H9 (cell line): ENCODE measurements at regions not wholly inside any gene's neighbourhood (a gene's known extent, or its start where the extent isn't known, plus 50 kb on each side); places are given as distances from the start of the nearest gene placed in this dataset.

Experiments
- DNase-seq: peaks from one replicate; pipeline ENCODE4 v3.0.0-alpha.2; 2017
- H2AFZ ChIP-seq: one replicate; pipeline ENCODE4 v1.6.1; 2013; ENCODE audit warnings: mild to moderate bottlenecking, low read length, control low read depth, moderate library complexity
- H2AK5ac ChIP-seq: 2 replicates; pipeline ENCODE4 v1.6.1; 2013; ENCODE audit warnings: low read length, control low read depth, mixed read lengths; ENCODE audit not compliant: insufficient read length
- H2BK120ac ChIP-seq: one replicate; pipeline ENCODE4 v1.6.1; 2013; ENCODE audit warnings: low read depth, mild to moderate bottlenecking, low read length, control low read depth, inconsistent platforms; ENCODE audit not compliant: poor library complexity, severe bottlenecking
- H2BK12ac ChIP-seq: 2 replicates; pipeline ENCODE4 v1.6.1; 2013; ENCODE audit warnings: low read length, control low read depth, mixed read lengths, low read depth; ENCODE audit not compliant: insufficient read length
- H2BK15ac ChIP-seq: 2 replicates; pipeline ENCODE4 v1.6.1; 2013; ENCODE audit warnings: low read depth, low read length, control low read depth
- H2BK20ac ChIP-seq: one replicate; pipeline ENCODE4 v1.6.1; 2013; ENCODE audit warnings: low read depth, mild to moderate bottlenecking, low read length, control low read depth, inconsistent platforms; ENCODE audit not compliant: poor library complexity, severe bottlenecking
- H2BK5ac ChIP-seq: 2 replicates; pipeline ENCODE4 v1.6.1; 2013; ENCODE audit warnings: low read length, control low read depth, mixed read lengths; ENCODE audit not compliant: insufficient read length
- H3K14ac ChIP-seq: 2 replicates; pipeline ENCODE4 v1.6.1; 2013; ENCODE audit warnings: low read length, control low read depth; ENCODE audit not compliant: insufficient read depth
- H3K18ac ChIP-seq: 2 replicates; pipeline ENCODE4 v1.6.1; 2013; ENCODE audit warnings: low read depth, mild to moderate bottlenecking, mixed read lengths, low read length, control low read depth; ENCODE audit not compliant: insufficient read length
- H3K23ac ChIP-seq: 2 replicates; pipeline ENCODE4 v1.6.1; 2013; ENCODE audit warnings: low read length, control low read depth, mixed read lengths, low read depth; ENCODE audit not compliant: insufficient read length
- H3K23me2 ChIP-seq: 2 replicates; pipeline ENCODE4 v1.6.1; 2013; ENCODE audit warnings: low read depth, mild to moderate bottlenecking, mixed read lengths, low read length, control low read depth; ENCODE audit not compliant: insufficient read length, poor library complexity, severe bottlenecking
- H3K27ac ChIP-seq: 2 replicates; pipeline ENCODE4 v1.5.1; 2013; ENCODE audit warnings: low read length, control low read depth, mixed read lengths, low read depth; ENCODE audit not compliant: insufficient read length
- H3K27me3 ChIP-seq: 2 replicates; pipeline ENCODE4 v1.6.1; 2013; ENCODE audit warnings: low read length, control low read depth, inconsistent platforms; ENCODE audit not compliant: insufficient read depth
- H3K4ac ChIP-seq: 2 replicates; pipeline ENCODE4 v1.6.1; 2013; ENCODE audit warnings: low read depth, mild to moderate bottlenecking, control low read depth, inconsistent platforms, low read length, moderate library complexity
- H3K4me1 ChIP-seq: 2 replicates; pipeline ENCODE4 v1.6.1; 2013; ENCODE audit warnings: low read length, control low read depth, inconsistent platforms; ENCODE audit not compliant: insufficient read depth
- H3K4me2 ChIP-seq: 2 replicates; pipeline ENCODE4 v1.6.1; 2013; ENCODE audit warnings: low read length, control low read depth, mixed read lengths; ENCODE audit not compliant: insufficient read length, insufficient read depth
- H3K56ac ChIP-seq: 2 replicates; pipeline ENCODE4 v1.6.1; 2013; ENCODE audit warnings: low read depth, mild to moderate bottlenecking, mixed read lengths, low read length, control low read depth; ENCODE audit not compliant: insufficient read length
- H3K79me1 ChIP-seq: 2 replicates; pipeline ENCODE4 v1.6.1; 2013; ENCODE audit warnings: low read depth, mild to moderate bottlenecking, moderate library complexity, low read length, control low read depth, inconsistent platforms; ENCODE audit not compliant: insufficient read depth, poor library complexity, severe bottlenecking
- H3K79me2 ChIP-seq: 2 replicates; pipeline ENCODE4 v1.6.1; 2013; ENCODE audit warnings: low read length, control low read depth, inconsistent platforms; ENCODE audit not compliant: insufficient read depth
- H3K9ac ChIP-seq: 2 replicates; pipeline ENCODE4 v1.6.1; 2013; ENCODE audit warnings: low read length, control low read depth, mixed read lengths; ENCODE audit not compliant: insufficient read length; ENCODE audit errors: extremely low read depth
- H3K9me3 ChIP-seq: one replicate; pipeline ENCODE4 v1.6.1; 2013; ENCODE audit warnings: low read depth, low read length, inconsistent platforms; ENCODE audit not compliant: control insufficient read depth
- H3T11ph ChIP-seq: one replicate; pipeline ENCODE4 v1.6.1; 2013; ENCODE audit warnings: mild to moderate bottlenecking, low read length, control low read depth, inconsistent platforms
- H4K20me1 ChIP-seq: one replicate; pipeline ENCODE4 v1.6.1; 2013; ENCODE audit not compliant: control insufficient read depth, insufficient read length, insufficient read depth
- H4K5ac ChIP-seq: 2 replicates; pipeline ENCODE4 v1.6.1; 2013; ENCODE audit warnings: low read depth, mild to moderate bottlenecking, mixed read lengths, low read length, control low read depth; ENCODE audit not compliant: insufficient read length
- H4K8ac ChIP-seq: replicated peaks from 2 replicates; pipeline ENCODE4 v1.6.1; 2013; ENCODE audit warnings: low read length, control low read depth, mixed read lengths, low read depth; ENCODE audit not compliant: insufficient read length
- H4K91ac ChIP-seq: 2 replicates; pipeline ENCODE4 v1.6.1; 2013; ENCODE audit warnings: low read depth, mild to moderate bottlenecking, moderate library complexity, mixed read lengths, low read length, control low read depth; ENCODE audit not compliant: insufficient read length
- H3K27ac Mint-ChIP-seq, 3 experiments: 2 replicates in 2 of 3; 3 replicates in 1 of 3; pipeline ENCODE4 v1.8.0; 2020 to 2021; ENCODE audit warnings: mixed read lengths in 3 of 3, mild to moderate bottlenecking in 1 of 3, moderate library complexity in 1 of 3
- H3K27me3 Mint-ChIP-seq: 2 replicates; pipeline ENCODE4 v1.8.0; 2021; ENCODE audit warnings: low read depth, mild to moderate bottlenecking, moderate library complexity, mixed read lengths
- H3K36me3 Mint-ChIP-seq, 3 experiments: 2 replicates in 2 of 3; 3 replicates in 1 of 3; pipeline ENCODE4 v1.8.0; 2020 to 2021; ENCODE audit warnings: low read depth in 3 of 3, mixed read lengths in 3 of 3; ENCODE audit not compliant: insufficient read depth in 1 of 3
- H3K4me1 Mint-ChIP-seq, 2 experiments: 2 replicates each; pipeline ENCODE4 v1.8.0; 2020; ENCODE audit warnings: mixed read lengths in 2 of 2
- H3K4me3 Mint-ChIP-seq, 2 experiments: 2 replicates in 1 of 2; 3 replicates in 1 of 2; pipeline ENCODE4 v1.8.0; 2020 to 2021; ENCODE audit warnings: mild to moderate bottlenecking in 2 of 2, mixed read lengths in 2 of 2, moderate library complexity in 1 of 2
- H3K9me3 Mint-ChIP-seq, 2 experiments: 2 replicates in 1 of 2; 3 replicates in 1 of 2; pipeline ENCODE4 v1.8.0; 2020; ENCODE audit warnings: mild to moderate bottlenecking in 2 of 2, mixed read lengths in 2 of 2, moderate library complexity in 1 of 2
- CTCF ChIP-seq: fragments of 200-600 bp; sonication (generic); conservative IDR thresholded peaks from 3 replicates; pipeline ENCODE4 v1.8.0; 2021; ENCODE audit warnings: antibody characterized with exemption, mild to moderate bottlenecking
- WGBS: extraction: QIAGEN DNeasy Blood & Tissue Kit; methylation state at CpG from one replicate; pipeline ENCODE4 v1.1.7; 2013; ENCODE audit warnings: missing lambda C conversion rate, low lambda C conversion rate, mixed read lengths; ENCODE audit not compliant: insufficient read length; ENCODE audit errors: extremely low coverage; 5-methylcytosine and 5-hydroxymethylcytosine counted together

- Histone ChIP-seq H2AFZ (no peak overlapping the region), H3K23ac (no peak overlapping the region), H3K79me2 (no peaks in the 10 kb centered on the region), H2BK20ac (no peak overlapping the region), H4K91ac (no peak overlapping the region), H2BK5ac (no peak overlapping the region), H2AK5ac (no peak overlapping the region), H3T11ph (no peak overlapping the region), H3K27me3 (no peaks in the 10 kb centered on the region), H2BK15ac (no peak overlapping the region), H3K9me3 (no peaks in the 10 kb centered on the region), H4K8ac (no peak overlapping the region), H3K27ac (peak overlapping the region; percentile 12), H3K79me1 (no peaks in the 10 kb centered on the region), H3K4me1 (peaks cover 15% of the 10 kb centered on the region), H4K20me1 (no peaks in the 10 kb centered on the region), H3K4ac (no peak overlapping the region), H3K18ac (no peak overlapping the region), H3K4me2 (peak overlapping the region; percentile 51), H3K9ac (no peak overlapping the region), H2BK12ac (no peak overlapping the region), H3K14ac (no peak overlapping the region), H2BK120ac (no peak overlapping the region), H3K23me2 (no peaks in the 10 kb centered on the region), H3K56ac (no peak overlapping the region), H4K5ac (no peak overlapping the region)
- WGBS, result no CpG with 5 or more reads among the region's 1 CpG
- Mint-ChIP-seq H3K36me3 (peaks cover 0 to 3% (median 0%) of the 10 kb centered on the region in 3 experiments; a peak in 1 of 7 replicates), H3K4me3 (peak overlapping the region; percentile 39 to 67), H3K4me1 (peaks cover 56 to 57% of the 10 kb centered on the region in 2 experiments), H3K9me3 (peaks cover 0 to 2% of the 10 kb centered on the region in 2 experiments; a peak in 1 of 5 replicates), H3K27me3 (peaks cover 3% of the 10 kb centered on the region), H3K27ac (peak overlapping the region in 2 of 3 experiments; percentile 94 to 99; a peak in 5 of 7 replicates)
- TF ChIP-seq CTCF, result no peak
- DNase-seq, result no peak
These were observed 191.5 kb downstream of the REEP3 start for GRCh38 chr10:63712717-63713115.
